B cell (primary cell): ENCODE measurements at regions not wholly inside any gene's neighbourhood (a gene's known extent, or its start where the extent isn't known, plus 50 kb on each side); places are given as distances from the start of the nearest gene placed in this dataset.

ENCODE experiments used
- ATAC-seq: fragments of 200-7000 bp; cut with Tn5 transposase; one replicate; pipeline ENCODE4 v1.10.0; 2021; ENCODE audit warnings: low read depth, mild to moderate bottlenecking, moderate number of reproducible peaks, moderate library complexity
- CTCF ChIA-PET: fragments of 350-600 bp; sonication (Branson Sonifier 250); formaldehyde crosslinking; loops from one replicate; lab custom pipeline; 2021; ENCODE audit warnings: antibody characterized with exemption, inconsistent platforms; lab: Charles Lee
- POLR2A ChIA-PET: fragments of 350-600 bp; sonication (Branson Sonifier 250); formaldehyde crosslinking; loops from one replicate; lab custom pipeline; 2021; ENCODE audit warnings: antibody characterized with exemption; lab: Charles Lee
- DNase-seq: peaks from one replicate; pipeline ENCODE4 v3.0.0; 2013
- H2AFZ ChIP-seq: 2 replicates; pipeline ENCODE4 v1.6.1; 2012; ENCODE audit warnings: mild to moderate bottlenecking, low read depth, low read length; ENCODE audit not compliant: insufficient read depth, poor library complexity, severe bottlenecking
- H3K27ac ChIP-seq, 2 donors: 1 replicate in 1 of 2; 2 replicates in 1 of 2; pipeline ENCODE4 v1.5.1; 2012 to 2013; ENCODE audit warnings: low read length in 2 of 2, mild to moderate bottlenecking in 2 of 2, moderate library complexity in 1 of 2
- H3K27me3 ChIP-seq, 4 experiments: fragments of 200-600 bp in 1 of 4; sonication (generic) in 1 of 4; replicated peaks in 1 of 4; 1 replicate in 2 of 4; 2 replicates in 2 of 4; pipeline versions ENCODE4 v1.6.1 to v1.7.0; 2013 to 2016; ENCODE audit warnings: low read length in 3 of 4, mild to moderate bottlenecking in 2 of 4, mixed read lengths in 1 of 4, moderate library complexity in 1 of 4; ENCODE audit not compliant: insufficient read depth in 4 of 4, control insufficient read depth in 3 of 4; ENCODE audit errors: control extremely low read depth in 1 of 4
- H3K36me3 ChIP-seq, 2 experiments: replicated peaks in 1 of 2; 1 replicate in 1 of 2; 2 replicates in 1 of 2; pipeline versions ENCODE4 v1.6.1 to v1.7.1; 2013; ENCODE audit warnings: low read length in 1 of 2; ENCODE audit not compliant: insufficient read depth in 2 of 2, control insufficient read depth in 1 of 2; ENCODE audit errors: control extremely low read depth in 1 of 2, extremely low read depth in 1 of 2
- H3K4me1 ChIP-seq, 2 donors: fragments of 200-600 bp in 1 of 2; sonication (generic) in 1 of 2; 1 replicate in 1 of 2; 2 replicates in 1 of 2; pipeline versions ENCODE4 v1.5.1 to v1.6.1; 2013 to 2017; ENCODE audit warnings: low read length in 2 of 2; ENCODE audit not compliant: control insufficient read depth in 2 of 2, insufficient read depth in 2 of 2
- H3K4me2 ChIP-seq: replicated peaks from 2 replicates; pipeline ENCODE3; 2012; ENCODE audit warnings: mild to moderate bottlenecking, low read depth, low read length; ENCODE audit not compliant: poor library complexity, severe bottlenecking
- H3K4me3 ChIP-seq, 5 experiments: fragments of 200-600 bp in 1 of 5; sonication (generic) in 1 of 5; 1 replicate in 3 of 5; 2 replicates in 2 of 5; pipeline versions ENCODE4 v1.5.1 to v1.7.0; 2011 to 2016; ENCODE audit warnings: low read length in 4 of 5, mild to moderate bottlenecking in 4 of 5, low read depth in 2 of 5, control low read depth in 1 of 5, moderate library complexity in 1 of 5; ENCODE audit not compliant: insufficient read depth in 1 of 5; ENCODE audit errors: control extremely low read depth in 1 of 5, extremely low read depth in 1 of 5
- H3K79me2 ChIP-seq: fragments of 200-600 bp; sonication (generic); one replicate; pipeline ENCODE4 v1.6.0; 2016; ENCODE audit warnings: low read length; ENCODE audit not compliant: control insufficient read depth, insufficient read depth
- H3K9ac ChIP-seq: fragments of 200-600 bp; sonication (generic); 2 replicates; pipeline ENCODE4 v1.6.1; 2017; ENCODE audit warnings: mild to moderate bottlenecking, low read length, moderate library complexity
- H3K9me3 ChIP-seq, 3 donors: one replicate each; pipeline versions ENCODE4 v1.6.1 to v1.7.1; 2013; ENCODE audit warnings: low read length in 2 of 3; ENCODE audit not compliant: control insufficient read depth in 2 of 3, insufficient read depth in 1 of 3; ENCODE audit errors: control extremely low read depth in 1 of 3
- H4K20me1 ChIP-seq: 2 replicates; pipeline ENCODE4 v1.6.0; 2012; ENCODE audit warnings: mild to moderate bottlenecking, low read length; ENCODE audit not compliant: insufficient read depth, control insufficient read depth, poor library complexity, severe bottlenecking
- H3K27ac Mint-ChIP-seq: one replicate; pipeline ENCODE4 v1.8.0; 2021; ENCODE audit warnings: mixed read lengths
- H3K27me3 Mint-ChIP-seq: one replicate; pipeline ENCODE4 v1.8.0; 2021; ENCODE audit warnings: mixed read lengths
- H3K4me1 Mint-ChIP-seq: one replicate; pipeline ENCODE4 v1.8.0; 2021; ENCODE audit warnings: mixed read lengths
- H3K4me3 Mint-ChIP-seq: one replicate; pipeline ENCODE4 v1.8.0; 2021; ENCODE audit warnings: mixed read lengths
- H3K9me3 Mint-ChIP-seq: one replicate; pipeline ENCODE4 v1.8.0; 2022; ENCODE audit warnings: mixed read lengths; ENCODE audit not compliant: insufficient read depth
- EZH2 ChIP-seq: IDR thresholded peaks from 2 replicates; pipeline ENCODE4 v1.6.1; 2012; ENCODE audit warnings: borderline replicate concordance, low read depth, mild to moderate bottlenecking, moderate library complexity, low read length; ENCODE audit not compliant: insufficient read depth, poor library complexity, severe bottlenecking
- WGBS: methylation state at CpG from one replicate; pipeline ENCODE4 v1.1.5; 2013; ENCODE audit warnings: missing lambda C conversion rate; ENCODE audit not compliant: insufficient coverage; 5-methylcytosine and 5-hydroxymethylcytosine counted together
- intact Hi-C: fragments of 100-400 bp; cut with micrococcal nuclease; formaldehyde crosslinking; loops from one replicate; pipeline ENCODE4 v1.10.0; 2022
- TF ChIP-seq, protein P1 (sequence below): fragments of 200-600 bp; IDR thresholded peaks from one replicate; pipeline ENCODE4 v1.8.0; 2022; ENCODE audit warnings: antibody characterized with exemption, mild to moderate bottlenecking

DNA sequence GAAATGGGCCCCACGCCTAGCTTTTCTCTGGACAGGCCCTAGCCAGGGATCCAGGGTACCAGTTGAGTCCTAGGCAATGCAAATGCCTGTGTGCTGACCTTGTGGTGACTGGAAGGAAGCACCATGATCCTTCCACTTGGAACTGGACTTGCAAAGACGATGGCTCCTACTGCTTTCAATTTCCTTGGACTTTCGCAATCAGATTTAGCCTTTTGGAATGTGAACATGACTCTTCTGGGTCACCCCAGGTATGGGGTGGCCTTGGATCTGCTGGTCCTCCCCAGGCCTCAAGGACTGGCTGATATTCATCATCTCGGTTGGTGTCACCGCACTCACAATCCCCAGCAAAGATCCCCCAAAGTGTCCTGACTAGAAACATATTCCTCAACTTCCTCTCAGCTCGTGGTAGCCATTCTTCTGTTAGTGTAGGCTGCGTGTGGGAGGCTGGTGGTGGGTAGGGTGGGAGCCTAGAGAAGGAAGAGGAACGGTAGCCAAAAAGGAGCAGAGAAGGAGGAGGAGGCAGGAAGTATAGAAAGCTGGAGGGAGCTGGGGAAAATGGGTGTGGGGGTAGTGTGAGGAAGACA is 130.5 kb downstream of the PPIAL4G start:
- no peaks in the 10 kb centered on the region for H3K9me3 Mint-ChIP-seq
- H3K27me3 ChIP-seq: peaks cover 0 to 67% (median 31%) of the 10 kb centered on the region in 4 experiments

DNA sequence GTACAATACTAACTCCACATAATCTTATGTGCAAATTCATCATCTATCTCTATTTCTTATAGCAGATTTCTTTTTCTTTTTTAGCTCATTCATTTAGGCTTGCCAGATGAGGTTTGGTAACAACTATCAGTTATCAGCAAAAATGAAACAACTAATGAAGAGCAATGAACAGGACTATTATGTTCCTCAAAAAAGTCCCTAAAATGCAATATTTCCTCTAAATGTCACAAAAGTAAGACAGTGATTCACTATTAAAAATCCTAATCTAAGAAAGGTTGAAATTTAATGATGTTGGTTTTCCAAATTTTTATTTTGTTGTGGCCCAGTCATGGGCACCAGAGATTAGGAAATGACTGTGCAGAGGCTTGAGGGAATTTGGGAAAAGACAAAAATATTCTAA is 135.3 kb downstream of the PPIAL4G start:
- CTCF ChIA-PET: interaction anchor here (1.0 to 1.1 kb wide), 3 partner anchors 10 to 89 kb away, joined by 3 read pairs; no protein-coding TSS in a partner anchor
- no peak for DNase-seq
- H3K27me3 Mint-ChIP-seq: peaks cover 60% of the 10 kb centered on the region

More for the DNA sequence above, 130.5 kb downstream of the PPIAL4G start:
- no peak overlapping the region for H3K4me2 ChIP-seq
- 75% methylated on average over 5 of the region's 8 CpGs for WGBS
- Mint-ChIP-seq H3K4me1 (peaks cover 4% of the 10 kb centered on the region), H3K27ac (no peak overlapping the region), H3K4me3 (no peak overlapping the region), H3K27me3 (peaks cover 77% of the 10 kb centered on the region)
- no peak for TF ChIP-seq EZH2
- TF ChIP-seq, protein P1, sequence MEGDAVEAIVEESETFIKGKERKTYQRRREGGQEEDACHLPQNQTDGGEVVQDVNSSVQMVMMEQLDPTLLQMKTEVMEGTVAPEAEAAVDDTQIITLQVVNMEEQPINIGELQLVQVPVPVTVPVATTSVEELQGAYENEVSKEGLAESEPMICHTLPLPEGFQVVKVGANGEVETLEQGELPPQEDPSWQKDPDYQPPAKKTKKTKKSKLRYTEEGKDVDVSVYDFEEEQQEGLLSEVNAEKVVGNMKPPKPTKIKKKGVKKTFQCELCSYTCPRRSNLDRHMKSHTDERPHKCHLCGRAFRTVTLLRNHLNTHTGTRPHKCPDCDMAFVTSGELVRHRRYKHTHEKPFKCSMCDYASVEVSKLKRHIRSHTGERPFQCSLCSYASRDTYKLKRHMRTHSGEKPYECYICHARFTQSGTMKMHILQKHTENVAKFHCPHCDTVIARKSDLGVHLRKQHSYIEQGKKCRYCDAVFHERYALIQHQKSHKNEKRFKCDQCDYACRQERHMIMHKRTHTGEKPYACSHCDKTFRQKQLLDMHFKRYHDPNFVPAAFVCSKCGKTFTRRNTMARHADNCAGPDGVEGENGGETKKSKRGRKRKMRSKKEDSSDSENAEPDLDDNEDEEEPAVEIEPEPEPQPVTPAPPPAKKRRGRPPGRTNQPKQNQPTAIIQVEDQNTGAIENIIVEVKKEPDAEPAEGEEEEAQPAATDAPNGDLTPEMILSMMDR: no peak
- DNase-seq (no peak), ATAC-seq (no peak)
- H4K20me1 ChIP-seq: no peaks in the 10 kb centered on the region
- no peak overlapping the region for H3K4me3 ChIP-seq
- H3K79me2 ChIP-seq: no peaks in the 10 kb centered on the region
- no peak overlapping the region for H2AFZ ChIP-seq
- H3K27ac ChIP-seq: no peak overlapping the region
- POLR2A ChIA-PET: no interaction called here
- CTCF ChIA-PET: no interaction called here
- intact Hi-C loops: no loop called here
- H3K4me1 ChIP-seq: peaks cover 17 to 19% of the 10 kb centered on the region in 2 donors
- no peaks in the 10 kb centered on the region for H3K36me3 ChIP-seq
- no peak overlapping the region for H3K9ac ChIP-seq
- H3K9me3 ChIP-seq: peaks cover 0 to 13% (median 0%) of the 10 kb centered on the region in 3 donors

More for the DNA sequence above, 135.3 kb downstream of the PPIAL4G start:
- H3K9me3 ChIP-seq: no peaks in the 10 kb centered on the region
- ATAC-seq: no peak
- intact Hi-C loops: no loop called here
- no peaks in the 10 kb centered on the region for H4K20me1 ChIP-seq
- no peak overlapping the region for H3K4me2 ChIP-seq
- TF ChIP-seq, protein P1: no peak
- TF ChIP-seq EZH2: no peak
- POLR2A ChIA-PET: no interaction called here
- peaks cover 0 to under 1% of the 10 kb centered on the region in 2 donors for H3K4me1 ChIP-seq
- H3K79me2 ChIP-seq: no peaks in the 10 kb centered on the region
- Mint-ChIP-seq H3K27ac (no peak overlapping the region), H3K9me3 (no peaks in the 10 kb centered on the region), H3K4me3 (no peak overlapping the region), H3K4me1 (no peaks in the 10 kb centered on the region)
- no peak overlapping the region for H2AFZ ChIP-seq
- H3K9ac ChIP-seq: no peak overlapping the region
- H3K36me3 ChIP-seq: no peaks in the 10 kb centered on the region
- H3K4me3 ChIP-seq: no peak overlapping the region
- H3K27me3 ChIP-seq: peaks cover 0 to 27% (median 18%) of the 10 kb centered on the region in 4 experiments
- no peak overlapping the region for H3K27ac ChIP-seq
